ENCODE measurements at regions not wholly inside any gene's neighbourhood (a gene's known extent, or its start where the extent isn't known, plus 50 kb on each side); places are given as distances from the start of the nearest gene placed in this dataset.

DNA sequence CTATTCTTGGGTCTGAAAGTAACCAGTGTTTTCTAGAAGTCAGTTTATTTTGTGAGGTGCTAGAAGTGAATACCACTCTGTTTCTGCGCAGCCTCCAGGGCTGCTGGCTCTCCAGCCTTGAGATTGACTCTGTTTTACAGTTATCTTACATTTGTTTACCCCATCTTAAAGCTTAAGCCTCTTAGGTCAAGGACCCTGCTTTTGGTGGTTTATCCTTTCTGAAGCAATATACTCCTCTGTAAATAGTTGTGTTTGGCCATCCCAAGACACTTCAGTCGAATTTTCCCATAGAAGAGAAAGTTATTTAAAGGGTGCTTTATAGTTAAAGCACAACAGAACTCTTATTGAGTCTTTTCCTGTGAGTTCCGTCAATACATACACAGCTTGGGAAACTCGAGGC is 190.6 kb upstream of the RSPO3 start:
- TF ChIP-seq EZH2 (IDR thresholded peaks at IDR 0.05), result no peak
- TF ChIP-seq SIN3A (IDR thresholded peaks at IDR 0.05; ENCODE audit: low read depth), result no peak
- TF ChIP-seq ZFX (IDR thresholded peaks at IDR 0.05), result no peak
- TF ChIP-seq, protein P1, sequence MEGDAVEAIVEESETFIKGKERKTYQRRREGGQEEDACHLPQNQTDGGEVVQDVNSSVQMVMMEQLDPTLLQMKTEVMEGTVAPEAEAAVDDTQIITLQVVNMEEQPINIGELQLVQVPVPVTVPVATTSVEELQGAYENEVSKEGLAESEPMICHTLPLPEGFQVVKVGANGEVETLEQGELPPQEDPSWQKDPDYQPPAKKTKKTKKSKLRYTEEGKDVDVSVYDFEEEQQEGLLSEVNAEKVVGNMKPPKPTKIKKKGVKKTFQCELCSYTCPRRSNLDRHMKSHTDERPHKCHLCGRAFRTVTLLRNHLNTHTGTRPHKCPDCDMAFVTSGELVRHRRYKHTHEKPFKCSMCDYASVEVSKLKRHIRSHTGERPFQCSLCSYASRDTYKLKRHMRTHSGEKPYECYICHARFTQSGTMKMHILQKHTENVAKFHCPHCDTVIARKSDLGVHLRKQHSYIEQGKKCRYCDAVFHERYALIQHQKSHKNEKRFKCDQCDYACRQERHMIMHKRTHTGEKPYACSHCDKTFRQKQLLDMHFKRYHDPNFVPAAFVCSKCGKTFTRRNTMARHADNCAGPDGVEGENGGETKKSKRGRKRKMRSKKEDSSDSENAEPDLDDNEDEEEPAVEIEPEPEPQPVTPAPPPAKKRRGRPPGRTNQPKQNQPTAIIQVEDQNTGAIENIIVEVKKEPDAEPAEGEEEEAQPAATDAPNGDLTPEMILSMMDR (IDR thresholded peaks at IDR 0.05 in 2 of 3, conservative IDR thresholded peaks at IDR 0.05 in 1 of 3; ENCODE audit: borderline replicate concordance in 1 of 3, insufficient read depth in 1 of 3, low read depth in 2 of 3, low read length in 2 of 3), result no peak
- no peak for TF ChIP-seq POLR2AphosphoS5 (IDR thresholded peaks at IDR 0.05; ENCODE audit: low read depth, low read length)
- no peak for TF ChIP-seq TCF7L2 (IDR thresholded peaks at IDR 0.05; ENCODE audit: borderline replicate concordance, extremely low read depth, insufficient read depth, insufficient read length)
- no peak for TF ChIP-seq POLR2A (IDR thresholded peaks at IDR 0.05; ENCODE audit: borderline replicate concordance, extremely low read depth, insufficient read depth, insufficient read length)
- TF ChIP-seq JUND (IDR thresholded peaks at IDR 0.05), result no peak
- TF ChIP-seq ELF1 (IDR thresholded peaks at IDR 0.05; ENCODE audit: borderline replicate concordance, low read depth), result no peak
- TF ChIP-seq, protein P2, sequence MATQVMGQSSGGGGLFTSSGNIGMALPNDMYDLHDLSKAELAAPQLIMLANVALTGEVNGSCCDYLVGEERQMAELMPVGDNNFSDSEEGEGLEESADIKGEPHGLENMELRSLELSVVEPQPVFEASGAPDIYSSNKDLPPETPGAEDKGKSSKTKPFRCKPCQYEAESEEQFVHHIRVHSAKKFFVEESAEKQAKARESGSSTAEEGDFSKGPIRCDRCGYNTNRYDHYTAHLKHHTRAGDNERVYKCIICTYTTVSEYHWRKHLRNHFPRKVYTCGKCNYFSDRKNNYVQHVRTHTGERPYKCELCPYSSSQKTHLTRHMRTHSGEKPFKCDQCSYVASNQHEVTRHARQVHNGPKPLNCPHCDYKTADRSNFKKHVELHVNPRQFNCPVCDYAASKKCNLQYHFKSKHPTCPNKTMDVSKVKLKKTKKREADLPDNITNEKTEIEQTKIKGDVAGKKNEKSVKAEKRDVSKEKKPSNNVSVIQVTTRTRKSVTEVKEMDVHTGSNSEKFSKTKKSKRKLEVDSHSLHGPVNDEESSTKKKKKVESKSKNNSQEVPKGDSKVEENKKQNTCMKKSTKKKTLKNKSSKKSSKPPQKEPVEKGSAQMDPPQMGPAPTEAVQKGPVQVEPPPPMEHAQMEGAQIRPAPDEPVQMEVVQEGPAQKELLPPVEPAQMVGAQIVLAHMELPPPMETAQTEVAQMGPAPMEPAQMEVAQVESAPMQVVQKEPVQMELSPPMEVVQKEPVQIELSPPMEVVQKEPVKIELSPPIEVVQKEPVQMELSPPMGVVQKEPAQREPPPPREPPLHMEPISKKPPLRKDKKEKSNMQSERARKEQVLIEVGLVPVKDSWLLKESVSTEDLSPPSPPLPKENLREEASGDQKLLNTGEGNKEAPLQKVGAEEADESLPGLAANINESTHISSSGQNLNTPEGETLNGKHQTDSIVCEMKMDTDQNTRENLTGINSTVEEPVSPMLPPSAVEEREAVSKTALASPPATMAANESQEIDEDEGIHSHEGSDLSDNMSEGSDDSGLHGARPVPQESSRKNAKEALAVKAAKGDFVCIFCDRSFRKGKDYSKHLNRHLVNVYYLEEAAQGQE (IDR thresholded peaks at IDR 0.05; ENCODE audit: low read depth), result no peak
- TF ChIP-seq EZH2phosphoT487 (IDR thresholded peaks at IDR 0.05; ENCODE audit: borderline replicate concordance), result no peak
- TF ChIP-seq, protein P3, sequence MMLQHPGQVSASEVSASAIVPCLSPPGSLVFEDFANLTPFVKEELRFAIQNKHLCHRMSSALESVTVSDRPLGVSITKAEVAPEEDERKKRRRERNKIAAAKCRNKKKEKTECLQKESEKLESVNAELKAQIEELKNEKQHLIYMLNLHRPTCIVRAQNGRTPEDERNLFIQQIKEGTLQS (IDR thresholded peaks at IDR 0.05), result no peak
